Nephron progenitor cell (in vitro differentiated cells): ENCODE measurements at regions not wholly inside any gene's neighbourhood (a gene's known extent, or its start where the extent isn't known, plus 50 kb on each side); places are given as distances from the start of the nearest gene placed in this dataset.

ENCODE experiments used
- DNase-seq: peaks from one replicate; pipeline ENCODE4 v3.0.0; 2021
- H3K27ac Mint-ChIP-seq: 2 replicates; pipeline ENCODE4 v1.8.0; 2021; ENCODE audit warnings: mild to moderate bottlenecking, moderate library complexity, mixed read lengths
- H3K27me3 Mint-ChIP-seq: 2 replicates; pipeline ENCODE4 v1.8.0; 2021; ENCODE audit warnings: mild to moderate bottlenecking, low read depth, mixed read lengths; ENCODE audit not compliant: poor library complexity
- H3K36me3 Mint-ChIP-seq: 2 replicates; pipeline ENCODE4 v1.8.0; 2021; ENCODE audit warnings: low read depth, mixed read lengths
- H3K4me1 Mint-ChIP-seq: 2 replicates; pipeline ENCODE4 v1.8.0; 2021; ENCODE audit warnings: mixed read lengths
- H3K4me3 Mint-ChIP-seq: 2 replicates; pipeline ENCODE4 v1.8.0; 2021; ENCODE audit warnings: mild to moderate bottlenecking, moderate library complexity, mixed read lengths
- H3K9me3 Mint-ChIP-seq: 2 replicates; pipeline ENCODE4 v1.8.0; 2021; ENCODE audit warnings: mild to moderate bottlenecking, moderate library complexity, mixed read lengths
- CTCF ChIP-seq: fragments of 200-600 bp; sonication (generic); IDR thresholded peaks from 2 replicates; pipeline ENCODE4 v1.5.0; 2021; ENCODE audit warnings: antibody characterized with exemption

- H3K9me3 Mint-ChIP-seq = peaks cover 41% of the 10 kb centered on the region
- TF ChIP-seq CTCF = no peak
- H3K36me3 Mint-ChIP-seq = no peaks in the 10 kb centered on the region
- H3K4me3 Mint-ChIP-seq = no peak overlapping the region
- H3K27me3 Mint-ChIP-seq = peaks cover 8% of the 10 kb centered on the region
- DNase-seq = no peak
- no peaks in the 10 kb centered on the region for H3K4me1 Mint-ChIP-seq
- no peak overlapping the region for H3K27ac Mint-ChIP-seq
Observed at GRCh38 chr6:159389695-159390094, 220.5 kb downstream of the FNDC1 start.

- no peaks in the 10 kb centered on the region for H3K4me1 Mint-ChIP-seq
- no peak for DNase-seq
- no peak for TF ChIP-seq CTCF
- peaks cover 23% of the 10 kb centered on the region for H3K27me3 Mint-ChIP-seq
- peaks cover 81% of the 10 kb centered on the region for H3K9me3 Mint-ChIP-seq
- H3K36me3 Mint-ChIP-seq = no peaks in the 10 kb centered on the region
- H3K4me3 Mint-ChIP-seq = no peak overlapping the region
- H3K27ac Mint-ChIP-seq = no peak overlapping the region
Observed at GRCh38 chr6:159380114-159380513, 210.9 kb downstream of the FNDC1 start.

GRCh38 chr6:159378411-159379328 is 209.5 kb downstream of the FNDC1 start:
- no peak overlapping the region for H3K4me3 Mint-ChIP-seq
- H3K9me3 Mint-ChIP-seq = peaks cover 87% of the 10 kb centered on the region
- no peak for DNase-seq
- H3K27ac Mint-ChIP-seq = no peak overlapping the region
- no peak for TF ChIP-seq CTCF
- no peaks in the 10 kb centered on the region for H3K36me3 Mint-ChIP-seq
- peaks cover 23% of the 10 kb centered on the region for H3K27me3 Mint-ChIP-seq
- H3K4me1 Mint-ChIP-seq = no peaks in the 10 kb centered on the region

GRCh38 chr6:159376516-159377158 is 207.4 kb downstream of the FNDC1 start:
- TF ChIP-seq CTCF = no peak
- Mint-ChIP-seq H3K4me1 (no peaks in the 10 kb centered on the region), H3K27ac (no peak overlapping the region), H3K4me3 (no peak overlapping the region), H3K27me3 (peaks cover 16% of the 10 kb centered on the region), H3K9me3 (peaks cover 84% of the 10 kb centered on the region), H3K36me3 (no peaks in the 10 kb centered on the region)
- no peak for DNase-seq

GRCh38 chr6:159375014-159375413 is 205.8 kb downstream of the FNDC1 start:
- no peak for DNase-seq
- H3K4me1 Mint-ChIP-seq = no peaks in the 10 kb centered on the region
- no peaks in the 10 kb centered on the region for H3K36me3 Mint-ChIP-seq
- no peak overlapping the region for H3K4me3 Mint-ChIP-seq
- peaks cover 20% of the 10 kb centered on the region for H3K27me3 Mint-ChIP-seq
- no peak overlapping the region for H3K27ac Mint-ChIP-seq
- peaks cover 85% of the 10 kb centered on the region for H3K9me3 Mint-ChIP-seq
- no peak for TF ChIP-seq CTCF
